GDM1 (cell line): ENCODE measurements at regions not wholly inside any gene's neighbourhood (a gene's known extent, or its start where the extent isn't known, plus 50 kb on each side); places are given as distances from the start of the nearest gene placed in this dataset.
A peak's percentile ranks its signal among the peaks of the same experiment; 100 is the strongest.

ENCODE experiments used
- DNase-seq: peaks from one replicate; lab custom pipeline; 2025; lab: John Stamatoyannopoulos, UW

DNA sequence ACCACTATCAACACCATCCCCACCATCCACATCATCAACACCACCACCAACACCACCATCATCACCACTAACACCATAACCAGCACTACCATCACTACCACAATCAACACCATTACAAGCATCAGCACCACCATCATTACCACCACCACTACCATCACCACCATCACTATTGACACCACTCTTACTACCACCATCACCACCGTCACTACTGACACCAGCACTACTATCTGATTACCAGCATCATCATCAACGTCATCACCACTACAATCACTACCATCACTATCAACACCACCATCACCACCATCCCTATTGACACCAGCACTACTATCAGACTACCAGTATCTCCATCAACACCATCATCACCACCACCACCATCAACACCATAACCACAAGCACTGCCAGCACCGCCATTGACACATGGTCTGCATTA, 106.1 kb upstream of the RUNX3 start:
- DNase-seq, result no peak

GRCh38 chr1:25035523-25036116, 105.5 kb upstream of the RUNX3 start:
- DNase-seq, result no peak

DNA sequence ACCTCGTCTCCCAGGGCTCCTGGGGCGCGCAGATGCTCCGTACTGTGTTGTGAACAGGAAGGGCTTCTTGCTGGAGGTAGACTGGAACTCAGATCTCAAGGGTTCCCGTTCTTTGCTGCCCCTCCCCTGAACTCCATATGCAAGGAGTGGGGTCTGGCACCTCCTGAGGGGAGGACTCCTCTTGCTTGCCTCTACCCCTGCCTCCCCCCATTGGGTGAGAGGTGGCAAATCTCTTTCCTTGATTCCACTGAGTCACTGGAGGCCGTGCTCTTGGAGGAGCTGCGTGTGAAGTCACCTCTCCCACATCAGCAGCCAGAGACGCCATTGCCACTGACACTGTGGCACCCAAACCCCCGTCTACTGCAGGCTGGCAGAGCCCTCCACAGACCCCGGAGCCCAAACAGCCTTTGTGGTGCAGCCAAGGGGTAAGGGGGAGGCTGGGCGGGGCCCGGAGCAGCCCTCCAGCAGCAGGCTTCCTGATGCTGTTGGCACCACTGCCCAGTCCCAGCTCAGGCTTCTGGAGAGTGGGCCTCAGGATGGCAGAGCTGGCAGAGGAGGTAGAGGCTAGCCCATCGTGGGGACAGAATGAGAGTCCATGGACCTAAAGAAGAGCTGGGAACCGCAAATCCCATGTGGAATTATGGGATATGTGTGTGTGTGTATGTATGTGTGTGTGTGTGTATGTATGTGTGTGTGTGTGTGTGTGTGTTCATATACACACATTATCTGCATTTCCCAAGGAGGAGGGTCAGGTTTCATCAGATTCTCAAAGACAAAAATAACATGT, 104.9 kb upstream of the RUNX3 start:
- no peak for DNase-seq

- peak; percentile 99 for DNase-seq
These were observed 104.0 kb upstream of the RUNX3 start for GRCh38 chr1:25033828-25034705.

- DNase-seq, result no peak
These were observed 103.2 kb upstream of the RUNX3 start for GRCh38 chr1:25033030-25033827.

DNA sequence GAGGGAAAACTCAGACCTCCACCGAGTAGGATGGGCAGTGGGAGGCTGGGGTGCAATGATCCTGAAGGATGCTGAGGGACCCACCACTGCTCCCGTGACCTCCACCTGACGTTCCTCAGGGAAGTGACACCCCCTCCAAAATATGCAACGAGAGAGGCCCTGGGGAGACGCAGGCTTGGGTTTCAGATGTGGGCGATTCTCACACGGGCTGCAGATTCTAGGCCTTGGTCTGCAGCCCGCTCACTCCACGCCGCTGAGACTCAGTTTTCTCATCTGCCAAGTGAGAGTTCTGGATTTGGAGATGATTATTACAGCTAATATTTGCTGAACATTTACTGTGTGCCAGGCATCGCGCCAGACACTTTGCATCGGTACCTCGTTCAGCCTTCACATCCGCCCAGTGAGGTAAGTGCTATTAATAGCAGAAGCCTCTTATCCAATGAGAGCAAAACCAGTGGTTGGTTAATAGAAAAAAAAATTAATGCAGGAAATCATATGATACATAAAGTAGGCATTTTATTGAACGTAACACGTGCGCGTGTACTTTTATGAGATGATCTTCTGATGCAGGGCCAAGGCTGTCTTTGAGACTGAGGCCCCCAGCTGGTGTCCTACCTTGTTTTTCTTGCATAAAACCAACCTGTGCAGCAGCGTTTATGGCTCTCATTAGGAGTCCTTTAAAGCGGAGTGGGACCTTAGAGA, 102.0 kb upstream of the RUNX3 start:
- no peak for DNase-seq

DNA sequence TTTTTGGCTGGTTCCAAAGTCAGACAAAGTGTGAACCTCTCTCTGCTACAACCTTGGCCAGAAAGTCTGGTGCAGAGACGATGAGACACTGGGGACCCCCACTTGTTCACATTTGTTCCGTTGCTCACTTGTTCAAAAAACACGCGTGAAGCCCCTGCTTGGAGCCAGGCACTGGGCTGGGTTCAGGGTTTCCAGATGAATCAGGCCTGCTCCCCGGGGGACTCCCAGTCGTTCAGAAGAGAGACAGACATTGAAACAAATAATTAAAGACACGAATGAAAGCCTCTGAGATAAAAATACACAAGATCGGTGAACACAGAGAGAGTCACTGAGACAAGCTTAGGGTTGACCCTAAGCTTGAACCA, 101.5 kb upstream of the RUNX3 start:
- no peak for DNase-seq

GRCh38 chr1:25030674-25031589, 100.9 kb upstream of the RUNX3 start:
- no peak for DNase-seq

GRCh38 chr1:25030012-25030411, 99.9 kb upstream of the RUNX3 start:
- DNase-seq, result no peak

DNA sequence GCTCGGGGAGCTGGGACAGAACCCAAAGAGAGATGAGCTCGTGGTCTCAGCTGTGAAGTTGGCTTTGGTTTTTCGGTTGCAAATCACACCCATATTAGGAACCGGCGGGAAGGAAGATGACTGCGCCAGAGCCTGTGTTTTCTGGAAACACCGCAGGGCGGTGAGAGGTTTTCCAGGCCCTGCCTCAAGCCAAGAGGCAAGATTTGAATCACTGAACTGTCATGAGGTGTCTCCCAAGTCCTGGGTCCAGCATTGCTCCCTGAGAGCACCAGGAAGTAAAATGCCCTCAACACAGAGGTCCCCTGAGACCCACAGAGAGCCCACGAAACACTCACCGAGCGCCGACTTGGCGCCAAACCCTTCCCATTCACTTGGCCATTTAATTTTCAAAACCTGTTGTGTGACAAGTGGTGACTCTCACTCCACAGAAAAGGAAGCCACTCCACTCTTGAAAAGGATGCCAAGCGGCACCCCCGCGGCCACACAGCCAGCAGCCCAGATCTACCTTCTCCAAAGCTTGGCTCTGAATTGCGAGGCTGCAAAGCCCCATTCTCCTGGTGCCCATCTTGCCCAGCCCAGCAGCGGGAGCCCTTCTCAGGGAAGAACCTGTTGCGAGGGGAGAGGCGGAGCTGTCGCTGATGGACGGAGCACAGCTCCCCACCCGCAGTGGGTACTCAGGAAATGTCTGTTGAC, 99.0 kb upstream of the RUNX3 start:
- DNase-seq, result peak; percentile 32

DNA sequence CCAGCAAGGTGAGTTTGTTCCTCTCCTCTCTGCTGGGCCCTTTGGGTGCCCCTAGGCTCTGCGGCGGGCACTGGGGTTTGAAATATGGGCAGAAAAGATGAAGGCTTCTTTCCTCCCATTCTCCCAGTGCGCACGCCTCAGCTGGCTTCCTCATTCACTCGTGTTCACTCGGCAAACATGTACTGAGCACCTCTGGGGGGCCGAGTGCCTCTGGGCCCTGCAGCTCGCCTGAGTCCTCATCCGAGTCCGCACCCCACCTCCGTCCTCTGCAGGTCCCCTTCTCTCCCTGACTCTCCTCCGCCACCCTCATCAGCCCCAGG, 98.5 kb upstream of the RUNX3 start:
- no peak for DNase-seq

GRCh38 chr1:25027822-25028586, 97.9 kb upstream of the RUNX3 start:
- DNase-seq, result no peak

DNA sequence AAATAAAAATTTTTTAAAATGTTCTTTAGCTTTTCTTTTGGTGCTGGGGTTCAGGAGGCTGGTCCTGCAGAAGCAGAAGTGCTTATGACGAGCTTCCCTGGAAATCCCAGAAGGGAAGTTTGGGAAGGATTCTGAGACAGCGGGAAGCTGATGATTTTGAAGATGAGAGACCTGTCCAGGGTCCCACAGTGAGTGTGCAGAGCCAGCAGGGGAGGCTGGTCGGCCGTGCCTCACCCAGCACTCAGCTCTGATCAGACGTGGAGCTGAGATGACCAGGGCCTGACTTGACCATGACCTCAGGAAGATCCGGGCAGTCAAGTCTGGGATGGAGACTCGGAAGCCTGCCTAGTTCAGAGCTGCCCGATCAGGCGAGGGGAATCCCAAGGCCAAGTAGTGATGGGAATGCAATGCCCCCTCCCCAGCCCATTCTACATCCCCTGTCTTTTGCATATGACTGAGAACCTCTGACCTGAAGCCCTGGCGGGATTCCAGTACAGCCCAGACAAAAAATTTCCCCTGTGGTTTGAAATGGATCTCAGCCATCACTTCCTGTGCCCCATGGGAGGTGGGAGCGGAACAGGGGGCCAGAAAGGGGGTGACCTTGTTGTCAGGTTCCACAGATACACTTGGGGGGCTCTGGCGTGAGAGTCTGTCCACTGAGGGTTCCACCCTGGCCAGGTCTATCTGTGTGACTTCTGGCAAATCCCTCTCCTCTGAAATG, 96.8 kb upstream of the RUNX3 start:
- DNase-seq, result no peak

DNA sequence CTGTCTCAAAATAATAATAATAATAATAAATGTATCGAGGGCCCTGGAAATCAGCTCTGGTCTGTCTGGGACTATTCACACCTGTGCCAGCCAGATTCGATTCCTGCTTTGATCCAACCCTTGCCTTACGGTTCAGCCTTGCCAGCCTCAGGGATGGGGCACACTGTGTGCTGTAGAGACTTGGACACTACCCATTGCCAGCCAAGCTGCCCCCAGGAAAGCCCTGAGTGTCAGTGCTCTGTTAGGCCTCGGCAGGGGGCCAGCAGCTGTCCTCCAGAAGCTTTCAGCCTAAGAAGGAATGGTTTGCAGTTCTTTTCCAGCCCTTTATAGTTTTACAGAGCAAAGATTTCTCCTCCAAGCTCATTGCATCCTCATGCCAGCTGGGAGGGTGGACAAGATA, 96.2 kb upstream of the RUNX3 start:
- no peak for DNase-seq

GRCh38 chr1:25024615-25025350, 94.7 kb upstream of the RUNX3 start:
- no peak for DNase-seq

GRCh38 chr1:25023826-25024225, 93.8 kb upstream of the RUNX3 start:
- no peak for DNase-seq

- DNase-seq, result no peak
These were observed 93.1 kb upstream of the RUNX3 start for GRCh38 chr1:25023190-25023578.
